Glutamatergic neuron (in vitro differentiated cells): ENCODE measurements at regions not wholly inside any gene's neighbourhood (a gene's known extent, or its start where the extent isn't known, plus 50 kb on each side); places are given as distances from the start of the nearest gene placed in this dataset.

Experiments used
- DNase-seq: peaks from one replicate; pipeline ENCODE4 v3.0.0; 2022
- H3K27ac Mint-ChIP-seq: one replicate; pipeline ENCODE4 v1.8.0; 2020; ENCODE audit warnings: mild to moderate bottlenecking, mixed read lengths, inconsistent platforms; ENCODE audit not compliant: unreplicated experiment
- H3K27me3 Mint-ChIP-seq: one replicate; pipeline ENCODE4 v1.8.0; 2020; ENCODE audit warnings: mild to moderate bottlenecking, moderate library complexity, mixed read lengths, inconsistent platforms; ENCODE audit not compliant: unreplicated experiment
- H3K36me3 Mint-ChIP-seq: one replicate; pipeline ENCODE4 v1.8.0; 2020; ENCODE audit warnings: mild to moderate bottlenecking, mixed read lengths, inconsistent platforms; ENCODE audit not compliant: unreplicated experiment
- H3K4me1 Mint-ChIP-seq: one replicate; pipeline ENCODE4 v1.8.0; 2020; ENCODE audit warnings: mild to moderate bottlenecking, low read depth, mixed read lengths, inconsistent platforms; ENCODE audit not compliant: unreplicated experiment
- H3K4me3 Mint-ChIP-seq: one replicate; pipeline ENCODE4 v1.8.0; 2020; ENCODE audit warnings: mild to moderate bottlenecking, mixed read lengths, inconsistent platforms; ENCODE audit not compliant: unreplicated experiment
- H3K9me3 Mint-ChIP-seq: one replicate; pipeline ENCODE4 v1.8.0; 2020; ENCODE audit warnings: mild to moderate bottlenecking, moderate library complexity, mixed read lengths, inconsistent platforms; ENCODE audit not compliant: unreplicated experiment
- CTCF ChIP-seq: fragments of 200-600 bp; sonication (generic); IDR thresholded peaks from one replicate; pipeline ENCODE4 v1.5.0; 2021; ENCODE audit not compliant: partially characterized antibody, unreplicated experiment

- Mint-ChIP-seq H3K4me1 (no peaks in the 10 kb centered on the region), H3K4me3 (no peak overlapping the region), H3K27me3 (no peaks in the 10 kb centered on the region), H3K36me3 (no peaks in the 10 kb centered on the region), H3K27ac (no peak overlapping the region), H3K9me3 (no peaks in the 10 kb centered on the region)
- no peak for DNase-seq
- TF ChIP-seq CTCF: no peak
Measured at GRCh38 chrX:10904220-10904619, 206.9 kb upstream of the HCCS start.

- H3K4me1 Mint-ChIP-seq: no peaks in the 10 kb centered on the region
- no peak for TF ChIP-seq CTCF
- no peaks in the 10 kb centered on the region for H3K27me3 Mint-ChIP-seq
- no peaks in the 10 kb centered on the region for H3K36me3 Mint-ChIP-seq
- H3K9me3 Mint-ChIP-seq: no peaks in the 10 kb centered on the region
- H3K4me3 Mint-ChIP-seq: no peak overlapping the region
- H3K27ac Mint-ChIP-seq: no peak overlapping the region
- no peak for DNase-seq
Measured at GRCh38 chrX:10906866-10907265, 204.3 kb upstream of the HCCS start.

GRCh38 chrX:10922159-10922558 is 189.0 kb upstream of the HCCS start:
- Mint-ChIP-seq H3K27me3 (no peaks in the 10 kb centered on the region), H3K4me3 (no peak overlapping the region), H3K27ac (no peak overlapping the region), H3K36me3 (no peaks in the 10 kb centered on the region), H3K9me3 (no peaks in the 10 kb centered on the region), H3K4me1 (no peaks in the 10 kb centered on the region)
- DNase-seq: no peak
- TF ChIP-seq CTCF: no peak

- Mint-ChIP-seq H3K4me1 (no peaks in the 10 kb centered on the region), H3K9me3 (no peaks in the 10 kb centered on the region), H3K27me3 (no peaks in the 10 kb centered on the region), H3K36me3 (no peaks in the 10 kb centered on the region), H3K27ac (no peak overlapping the region), H3K4me3 (no peak overlapping the region)
- no peak for TF ChIP-seq CTCF
- no peak for DNase-seq
Measured at GRCh38 chrX:10922835-10923234, 188.3 kb upstream of the HCCS start.

GRCh38 chrX:10923466-10923865 is 187.7 kb upstream of the HCCS start:
- Mint-ChIP-seq H3K27me3 (no peaks in the 10 kb centered on the region), H3K4me3 (no peak overlapping the region), H3K4me1 (no peaks in the 10 kb centered on the region), H3K36me3 (no peaks in the 10 kb centered on the region), H3K27ac (no peak overlapping the region), H3K9me3 (no peaks in the 10 kb centered on the region)
- no peak for DNase-seq
- TF ChIP-seq CTCF: no peak
